CD4-positive, alpha-beta T cell (primary cell): ENCODE measurements at regions not wholly inside any gene's neighbourhood (a gene's known extent, or its start where the extent isn't known, plus 50 kb on each side); places are given as distances from the start of the nearest gene placed in this dataset.

ENCODE experiments used
- ATAC-seq: fragments of 200-7000 bp; cut with Tn5 transposase; one replicate; pipeline ENCODE4 v1.10.0; 2022; ENCODE audit warnings: mild to moderate bottlenecking; ENCODE audit not compliant: poor library complexity
- CTCF ChIA-PET: fragments of 350-600 bp; sonication (Branson Sonifier 250); formaldehyde crosslinking; loops from one replicate; lab custom pipeline; 2021; ENCODE audit warnings: antibody characterized with exemption, inconsistent platforms; lab: Charles Lee
- POLR2A ChIA-PET: fragments of 350-600 bp; sonication (Branson Sonifier 250); formaldehyde crosslinking; loops from one replicate; lab custom pipeline; 2021; ENCODE audit warnings: antibody characterized with exemption, inconsistent platforms; lab: Charles Lee
- DNase-seq, 14 experiments: peaks; one replicate each; pipeline ENCODE4 v3.0.0-alpha.2; 2013 to 2020; ENCODE audit warnings: mixed read lengths in 2 of 14
- H3K27ac ChIP-seq, 2 donors: one replicate each; pipeline versions ENCODE4 v1.5.1 to v1.7.0; 2013; ENCODE audit warnings: low read length in 2 of 2, low read depth in 1 of 2, mild to moderate bottlenecking in 1 of 2
- H3K27me3 ChIP-seq, 2 experiments: 1 replicate in 1 of 2; 2 replicates in 1 of 2; pipeline versions ENCODE4 v1.6.1 to v1.7.0; 2013; ENCODE audit warnings: low read length in 2 of 2, control low read depth in 1 of 2, mild to moderate bottlenecking in 1 of 2, moderate library complexity in 1 of 2; ENCODE audit not compliant: insufficient read depth in 2 of 2, control insufficient read depth in 1 of 2
- H3K36me3 ChIP-seq: one replicate; pipeline ENCODE4 v1.6.1; 2013; ENCODE audit warnings: low read length, control low read depth; ENCODE audit not compliant: insufficient read depth
- H3K4me1 ChIP-seq: one replicate; pipeline ENCODE4 v1.6.1; 2013; ENCODE audit warnings: low read length, control low read depth; ENCODE audit not compliant: insufficient read depth
- H3K4me3 ChIP-seq: one replicate; pipeline ENCODE4 v1.5.1; 2013; ENCODE audit warnings: mild to moderate bottlenecking, low read length, moderate library complexity
- H3K9me3 ChIP-seq, 2 experiments: 1 replicate in 1 of 2; 2 replicates in 1 of 2; pipeline versions ENCODE4 v1.6.1 to v1.7.0; 2013; ENCODE audit warnings: low read length in 2 of 2, mild to moderate bottlenecking in 2 of 2, control low read depth in 1 of 2, moderate library complexity in 1 of 2; ENCODE audit not compliant: control insufficient read depth in 1 of 2, insufficient read depth in 1 of 2
- H3K27ac Mint-ChIP-seq: one replicate; pipeline ENCODE4 v1.8.0; 2020; ENCODE audit warnings: mixed read lengths
- H3K27me3 Mint-ChIP-seq: one replicate; pipeline ENCODE4 v1.8.0; 2021; ENCODE audit warnings: mixed read lengths
- H3K36me3 Mint-ChIP-seq: one replicate; pipeline ENCODE4 v1.8.0; 2021; ENCODE audit warnings: low read depth, mixed read lengths
- H3K4me1 Mint-ChIP-seq: one replicate; pipeline ENCODE4 v1.8.0; 2021; ENCODE audit warnings: low read depth, mixed read lengths
- H3K4me3 Mint-ChIP-seq: one replicate; pipeline ENCODE4 v1.8.0; 2020; ENCODE audit warnings: mild to moderate bottlenecking, mixed read lengths
- H3K9me3 Mint-ChIP-seq: one replicate; pipeline ENCODE4 v1.8.0; 2020; ENCODE audit warnings: mixed read lengths
- intact Hi-C, 2 experiments: fragments of 100-400 bp; cut with DNase I in 1 of 2; cut with micrococcal nuclease in 1 of 2; formaldehyde crosslinking; loops; one replicate each; pipeline versions ENCODE4 v1.15.1 to v1.9.0; 2023 to 2025; cut with DNase I, micrococcal nuclease
- TF ChIP-seq, protein P1 (sequence below): fragments of 200-600 bp; IDR thresholded peaks from one replicate; pipeline ENCODE4 v1.8.0; 2022; ENCODE audit warnings: antibody characterized with exemption, mild to moderate bottlenecking

DNA sequence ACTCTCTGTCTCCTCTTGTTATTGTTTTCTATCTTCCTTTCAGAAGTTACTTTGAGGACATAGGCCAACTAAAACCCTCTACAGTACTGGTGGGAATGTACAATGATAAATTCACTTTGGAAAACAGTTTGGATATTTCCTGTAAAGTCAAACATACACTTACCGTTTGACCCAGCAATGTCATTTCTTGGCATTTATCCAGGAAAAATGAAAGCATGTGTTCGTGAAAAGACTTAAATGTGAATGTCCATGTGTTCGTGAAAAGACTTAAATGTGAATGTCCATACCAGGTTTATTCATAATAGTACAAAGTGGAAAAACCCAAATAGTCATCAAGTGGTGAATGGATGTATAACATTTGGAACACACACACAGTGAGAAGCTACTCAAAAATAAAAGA lies 361.5 kb upstream of the DPH6 start:
- ChIA-PET POLR2A (no interaction called here), CTCF (no interaction called here)
- H3K9me3 ChIP-seq: peaks cover 0 to 4% of the 10 kb centered on the region in 2 experiments
- no peaks in the 10 kb centered on the region for H3K4me1 ChIP-seq
- no peak overlapping the region for H3K27ac Mint-ChIP-seq
- no peaks in the 10 kb centered on the region for H3K36me3 ChIP-seq
- ATAC-seq (no peak), DNase-seq (no peak)
- H3K4me3 ChIP-seq: no peak overlapping the region
- H3K27me3 ChIP-seq: no peaks in the 10 kb centered on the region
- no peak overlapping the region for H3K4me3 Mint-ChIP-seq
- H3K9me3 Mint-ChIP-seq: peaks cover 7% of the 10 kb centered on the region
- no peak overlapping the region for H3K27ac ChIP-seq
- intact Hi-C loops: no loop called here
- H3K36me3 Mint-ChIP-seq: no peaks in the 10 kb centered on the region
- H3K4me1 Mint-ChIP-seq: no peaks in the 10 kb centered on the region
- H3K27me3 Mint-ChIP-seq: no peaks in the 10 kb centered on the region
- TF ChIP-seq, protein P1, sequence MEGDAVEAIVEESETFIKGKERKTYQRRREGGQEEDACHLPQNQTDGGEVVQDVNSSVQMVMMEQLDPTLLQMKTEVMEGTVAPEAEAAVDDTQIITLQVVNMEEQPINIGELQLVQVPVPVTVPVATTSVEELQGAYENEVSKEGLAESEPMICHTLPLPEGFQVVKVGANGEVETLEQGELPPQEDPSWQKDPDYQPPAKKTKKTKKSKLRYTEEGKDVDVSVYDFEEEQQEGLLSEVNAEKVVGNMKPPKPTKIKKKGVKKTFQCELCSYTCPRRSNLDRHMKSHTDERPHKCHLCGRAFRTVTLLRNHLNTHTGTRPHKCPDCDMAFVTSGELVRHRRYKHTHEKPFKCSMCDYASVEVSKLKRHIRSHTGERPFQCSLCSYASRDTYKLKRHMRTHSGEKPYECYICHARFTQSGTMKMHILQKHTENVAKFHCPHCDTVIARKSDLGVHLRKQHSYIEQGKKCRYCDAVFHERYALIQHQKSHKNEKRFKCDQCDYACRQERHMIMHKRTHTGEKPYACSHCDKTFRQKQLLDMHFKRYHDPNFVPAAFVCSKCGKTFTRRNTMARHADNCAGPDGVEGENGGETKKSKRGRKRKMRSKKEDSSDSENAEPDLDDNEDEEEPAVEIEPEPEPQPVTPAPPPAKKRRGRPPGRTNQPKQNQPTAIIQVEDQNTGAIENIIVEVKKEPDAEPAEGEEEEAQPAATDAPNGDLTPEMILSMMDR: no peak

DNA sequence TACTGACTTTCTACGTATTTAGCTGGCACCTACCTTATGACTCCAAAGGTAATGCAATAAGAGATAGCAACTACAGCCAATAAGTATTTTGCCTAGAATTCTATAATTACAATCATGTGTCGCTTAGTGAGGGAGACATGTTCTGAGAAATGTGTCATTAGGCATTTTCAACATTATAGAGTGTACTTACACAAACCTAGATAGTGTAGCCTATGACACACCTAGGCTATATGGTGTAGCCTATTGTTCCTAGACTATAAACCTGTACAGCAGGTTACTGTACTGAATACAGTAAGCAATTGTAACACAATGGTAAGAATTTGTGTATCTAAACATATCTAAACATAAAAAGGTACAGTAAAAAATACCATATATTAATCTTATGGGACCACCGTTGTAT lies 363.4 kb upstream of the DPH6 start:
- Histone ChIP-seq H3K9me3 (peaks cover 4 to 7% of the 10 kb centered on the region in 2 experiments), H3K4me1 (no peaks in the 10 kb centered on the region), H3K27ac (no peak overlapping the region), H3K36me3 (no peaks in the 10 kb centered on the region), H3K27me3 (no peaks in the 10 kb centered on the region), H3K4me3 (no peak overlapping the region)
- H3K27me3 Mint-ChIP-seq: no peaks in the 10 kb centered on the region
- intact Hi-C loops: no loop called here
- TF ChIP-seq, protein P1: no peak
- no peak overlapping the region for H3K4me3 Mint-ChIP-seq
- no peak for DNase-seq
- POLR2A ChIA-PET: no interaction called here
- ATAC-seq: no peak
- H3K9me3 Mint-ChIP-seq: peaks cover 4% of the 10 kb centered on the region
- no peaks in the 10 kb centered on the region for H3K4me1 Mint-ChIP-seq
- no peak overlapping the region for H3K27ac Mint-ChIP-seq
- CTCF ChIA-PET: no interaction called here
- no peaks in the 10 kb centered on the region for H3K36me3 Mint-ChIP-seq

DNA sequence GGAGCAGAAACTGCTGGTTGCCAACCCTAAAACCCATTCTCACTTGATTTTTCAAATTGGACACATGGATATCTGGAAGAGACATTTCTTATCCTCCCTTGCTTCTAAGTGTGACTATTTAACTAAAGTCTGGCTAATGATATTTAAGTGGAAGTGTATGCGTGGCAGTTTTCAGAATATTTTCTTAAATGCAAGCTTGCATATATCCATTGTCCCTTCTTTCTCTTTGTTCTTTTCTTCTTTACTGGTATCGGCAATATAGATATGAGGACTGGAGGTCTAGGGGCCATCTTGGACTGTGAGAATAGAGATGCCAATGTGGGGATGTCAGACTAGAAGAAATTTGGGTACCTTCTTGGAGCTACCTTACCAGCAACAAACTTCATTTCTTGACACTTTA lies 364.3 kb upstream of the DPH6 start:
- TF ChIP-seq, protein P1: no peak
- no peaks in the 10 kb centered on the region for H3K4me1 Mint-ChIP-seq
- no peaks in the 10 kb centered on the region for H3K27me3 Mint-ChIP-seq
- Histone ChIP-seq H3K27me3 (no peaks in the 10 kb centered on the region), H3K4me1 (no peaks in the 10 kb centered on the region), H3K36me3 (no peaks in the 10 kb centered on the region), H3K9me3 (peaks cover 4 to 7% of the 10 kb centered on the region in 2 experiments), H3K4me3 (no peak overlapping the region), H3K27ac (no peak overlapping the region)
- ATAC-seq (no peak), DNase-seq (no peak)
- H3K27ac Mint-ChIP-seq: no peak overlapping the region
- ChIA-PET POLR2A (no interaction called here), CTCF (no interaction called here)
- H3K9me3 Mint-ChIP-seq: peaks cover 2% of the 10 kb centered on the region
- intact Hi-C loops: no loop called here
- H3K4me3 Mint-ChIP-seq: no peak overlapping the region
- H3K36me3 Mint-ChIP-seq: no peaks in the 10 kb centered on the region
